ENCODE measurements at regions not wholly inside any gene's neighbourhood (a gene's known extent, or its start where the extent isn't known, plus 50 kb on each side); places are given as distances from the start of the nearest gene placed in this dataset.

GRCh38 chr3:116872688-116873087 lies 163.1 kb downstream of the TUSC7 start:
- TF ChIP-seq GATA3 (IDR thresholded peaks at IDR 0.05; ENCODE audit: low read depth, low read length) (no peak), GATA2 (IDR thresholded peaks at IDR 0.05; ENCODE audit: low read depth, low read length) (no peak)
